K562 (cell line): ENCODE measurements at regions not wholly inside any gene's neighbourhood (a gene's known extent, or its start where the extent isn't known, plus 50 kb on each side); places are given as distances from the start of the nearest gene placed in this dataset.

ENCODE experiments used
- ATAC-seq: fragments of 200-7000 bp; cut with Tn5 transposase; 3 replicates; pipeline ENCODE4 v1.9.1; 2020; ENCODE audit warnings: moderate library complexity
- BruUV-seq: library from RNA; stranded (reverse); fragments of 400-500 nt; replicated peaks from 2 replicates; lab custom pipeline; 2021; lab: Mats Ljungman, UMichigan
- CTCF ChIA-PET: fragments of 300-600 bp; formaldehyde crosslinking; extraction: SDS; loops from one replicate; lab custom pipeline; 2021; ENCODE audit warnings: low intra/inter-chr PET ratio; lab: Yijun Ruan, JAX
- POLR2A ChIA-PET: fragments of 300-600, 350-650 bp; sonication (Branson Sonifier 250); formaldehyde crosslinking; extraction: SDS; loops from one replicate; lab custom pipeline; 2021; ENCODE audit warnings: antibody characterized with exemption, inconsistent platforms; lab: Yijun Ruan, JAX
- DNase-seq, 4 experiments: peaks; one replicate each; pipeline versions ENCODE4 v3.0.0 to v3.0.0-alpha.2; 2011 to 2018; ENCODE audit warnings: low spot score in 3 of 4, mixed read lengths in 3 of 4; ENCODE audit errors: extremely low read depth in 1 of 4
- FAIRE-seq: peaks from 2 replicates; lab custom pipeline; 2011; peaks lifted over from hg19 to GRCh38; lab: Jason Lieb, UNC
- H2AFZ ChIP-seq: 2 replicates; pipeline ENCODE4 v1.6.0; 2011; ENCODE audit warnings: low read depth, low read length, control low read depth, inconsistent platforms
- H3K27ac ChIP-seq: fragments of 200-600 bp; 3 replicates; pipeline ENCODE4 v1.8.0; 2011; ENCODE audit warnings: low read depth, mild to moderate bottlenecking, control low read depth, inconsistent platforms, low read length, moderate library complexity, mixed read lengths; ENCODE audit errors: extremely low read depth
- H3K27me3 ChIP-seq, 2 experiments: fragments of 300-600 bp in 1 of 2; 2 replicates in 1 of 2; 3 replicates in 1 of 2; pipeline versions ENCODE4 v1.6.0 to v1.8.0; 2011; ENCODE audit warnings: inconsistent platforms in 2 of 2, low read length in 2 of 2, mild to moderate bottlenecking in 1 of 2, mixed read lengths in 1 of 2, moderate library complexity in 1 of 2; ENCODE audit not compliant: control insufficient read depth in 2 of 2, insufficient read depth in 2 of 2
- H3K36me3 ChIP-seq: fragments of 300-600 bp; 3 replicates; pipeline ENCODE4 v1.8.0; 2011; ENCODE audit warnings: mild to moderate bottlenecking, low read length, inconsistent platforms; ENCODE audit not compliant: control insufficient read depth, insufficient read depth
- H3K4me1 ChIP-seq, 2 experiments: fragments of 200-600 bp in 1 of 2; replicated peaks in 1 of 2; 2 replicates in 1 of 2; 3 replicates in 1 of 2; pipeline versions ENCODE4 v1.5.1 to v1.8.0; 2011; ENCODE audit warnings: inconsistent platforms in 2 of 2, low read length in 2 of 2, mild to moderate bottlenecking in 1 of 2, mixed read lengths in 1 of 2, moderate library complexity in 1 of 2; ENCODE audit not compliant: control insufficient read depth in 2 of 2, insufficient read depth in 2 of 2
- H3K4me2 ChIP-seq: 2 replicates; pipeline ENCODE4 v1.6.1; 2011; ENCODE audit warnings: low read length, control low read depth, inconsistent platforms, mixed read lengths; ENCODE audit not compliant: insufficient read depth
- H3K4me3 ChIP-seq: fragments of 200-600 bp; sonication (generic), shearing (Covaris generic); 2 replicates; pipeline ENCODE4 v1.5.1; 2016; ENCODE audit warnings: control low read depth, inconsistent platforms
- H3K79me2 ChIP-seq: fragments of 200-600 bp; 3 replicates; pipeline ENCODE4 v1.8.0; 2011; ENCODE audit warnings: low read length, inconsistent platforms; ENCODE audit not compliant: control insufficient read depth, insufficient read depth
- H3K9ac ChIP-seq, 2 experiments: 2 replicates each; pipeline versions ENCODE4 v1.6.0 to v1.6.1; 2011; ENCODE audit warnings: low read depth in 2 of 2, low read length in 2 of 2, control low read depth in 1 of 2, inconsistent platforms in 1 of 2, mild to moderate bottlenecking in 1 of 2, mixed read lengths in 1 of 2; ENCODE audit not compliant: insufficient read depth in 1 of 2
- H3K9me1 ChIP-seq: one replicate; pipeline ENCODE4 v1.6.0; 2011; ENCODE audit warnings: inconsistent platforms, mild to moderate bottlenecking, low read length, moderate library complexity; ENCODE audit not compliant: control insufficient read depth, insufficient read depth
- H3K9me3 ChIP-seq: replicated peaks from 2 replicates; pipeline ENCODE4 v1.5.1; 2011; ENCODE audit warnings: low read depth, low read length, inconsistent platforms; ENCODE audit not compliant: control insufficient read depth, insufficient read depth
- H4K20me1 ChIP-seq: replicated peaks from 2 replicates; pipeline ENCODE4 v1.6.1; 2011; ENCODE audit warnings: low read length, inconsistent platforms, mixed read lengths; ENCODE audit not compliant: control insufficient read depth, insufficient read depth
- KDM2B ChIP-seq: fragments of 250-450 bp; sonication (Bioruptor Pico); IDR thresholded peaks from 2 replicates; pipeline ENCODE4 v1.8.0; 2021; ENCODE audit warnings: mild to moderate bottlenecking, moderate library complexity
- RBFOX2 ChIP-seq: fragments of 200-400 bp; formaldehyde crosslinking; IDR thresholded peaks from 2 replicates; pipeline ENCODE4 v1.6.1; 2017; ENCODE audit warnings: low read depth, mild to moderate bottlenecking, low read length, moderate library complexity
- WGBS: fragments of 100-300 bp; shearing (Covaris generic); methylation state at CpG from one replicate; pipeline ENCODE4 v1.1.6; 2016; ENCODE audit warnings: low coverage, mixed read lengths; ENCODE audit not compliant: insufficient coverage; ENCODE audit errors: missing lambda C conversion rate; 5-methylcytosine and 5-hydroxymethylcytosine counted together
- in situ Hi-C: fragments of 300-500 bp; cut with MboI; formaldehyde crosslinking; loops from 4 replicates; pipeline ENCODE4 v1.15.0; 2018; ENCODE audit warnings: inconsistent platforms, mixed read lengths
- intact Hi-C: fragments of 100-400 bp; cut with micrococcal nuclease; formaldehyde crosslinking; loops from 2 replicates; pipeline ENCODE4 v1.14.2; 2022
- TF ChIP-seq, protein P1 (sequence below): fragments of 250-450 bp; sonication (Bioruptor Pico); IDR thresholded peaks from 2 replicates; pipeline ENCODE4 v1.8.0; 2021; ENCODE audit warnings: mild to moderate bottlenecking, moderate library complexity
- TF ChIP-seq, protein P2 (sequence below): fragments of 450-650 bp; IDR thresholded peaks from 2 replicates; pipeline ENCODE4 v1.6.1; 2016

- no peaks in the 10 kb centered on the region for H4K20me1 ChIP-seq
Observed at GRCh38 chr1:157245823-157246222, 107.6 kb upstream of the ETV3 start.

More at GRCh38 chr1:157245823-157246222, 107.6 kb upstream of the ETV3 start:
- no peak overlapping the region for H3K27ac ChIP-seq
- H3K4me2 ChIP-seq: no peak overlapping the region
- no peak overlapping the region for H3K4me3 ChIP-seq
- no peak for DNase-seq
- no peak for FAIRE-seq
- no peaks in the 10 kb centered on the region for H3K9me1 ChIP-seq
- whole genome bisulfite sequencing: 36% methylated on average over 2 of the region's 2 CpGs
- TF ChIP-seq, protein P1, sequence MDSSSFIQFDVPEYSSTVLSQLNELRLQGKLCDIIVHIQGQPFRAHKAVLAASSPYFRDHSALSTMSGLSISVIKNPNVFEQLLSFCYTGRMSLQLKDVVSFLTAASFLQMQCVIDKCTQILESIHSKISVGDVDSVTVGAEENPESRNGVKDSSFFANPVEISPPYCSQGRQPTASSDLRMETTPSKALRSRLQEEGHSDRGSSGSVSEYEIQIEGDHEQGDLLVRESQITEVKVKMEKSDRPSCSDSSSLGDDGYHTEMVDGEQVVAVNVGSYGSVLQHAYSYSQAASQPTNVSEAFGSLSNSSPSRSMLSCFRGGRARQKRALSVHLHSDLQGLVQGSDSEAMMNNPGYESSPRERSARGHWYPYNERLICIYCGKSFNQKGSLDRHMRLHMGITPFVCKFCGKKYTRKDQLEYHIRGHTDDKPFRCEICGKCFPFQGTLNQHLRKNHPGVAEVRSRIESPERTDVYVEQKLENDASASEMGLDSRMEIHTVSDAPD (CRISPR knock-in tag): no peak
- TF ChIP-seq, protein P2, sequence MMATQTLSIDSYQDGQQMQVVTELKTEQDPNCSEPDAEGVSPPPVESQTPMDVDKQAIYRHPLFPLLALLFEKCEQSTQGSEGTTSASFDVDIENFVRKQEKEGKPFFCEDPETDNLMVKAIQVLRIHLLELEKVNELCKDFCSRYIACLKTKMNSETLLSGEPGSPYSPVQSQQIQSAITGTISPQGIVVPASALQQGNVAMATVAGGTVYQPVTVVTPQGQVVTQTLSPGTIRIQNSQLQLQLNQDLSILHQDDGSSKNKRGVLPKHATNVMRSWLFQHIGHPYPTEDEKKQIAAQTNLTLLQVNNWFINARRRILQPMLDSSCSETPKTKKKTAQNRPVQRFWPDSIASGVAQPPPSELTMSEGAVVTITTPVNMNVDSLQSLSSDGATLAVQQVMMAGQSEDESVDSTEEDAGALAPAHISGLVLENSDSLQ: no peak
- TF ChIP-seq RBFOX2 (no peak), KDM2B (CRISPR knock-in tag) (no peak)
- intact Hi-C loops: no loop called here
- peak overlapping the region; percentile 43; the same call in 1 of the 2 replicates for H2AFZ ChIP-seq
- POLR2A ChIA-PET: no interaction called here
- in situ Hi-C loops: no loop called here
- no peaks in the 10 kb centered on the region for H3K79me2 ChIP-seq
- CTCF ChIA-PET: no interaction called here
- ATAC-seq: peak; percentile 54
- H3K9me3 ChIP-seq: no peaks in the 10 kb centered on the region
- no peaks in the 10 kb centered on the region for H3K36me3 ChIP-seq
- BruUV-seq: no TSS peak
- no peak overlapping the region for H3K9ac ChIP-seq
- H3K27me3 ChIP-seq: no peaks in the 10 kb centered on the region
- no peaks in the 10 kb centered on the region; a peak in 1 of 5 replicates for H3K4me1 ChIP-seq
